WTC11 (cell line): ENCODE measurements at regions not wholly inside any gene's neighbourhood (a gene's known extent, or its start where the extent isn't known, plus 50 kb on each side); places are given as distances from the start of the nearest gene placed in this dataset.

Source experiments
- CTCF ChIP-seq: fragments of 200-600 bp; IDR thresholded peaks from 2 replicates; pipeline ENCODE4 v1.8.0; 2022; ENCODE audit warnings: antibody characterized with exemption
- E2F4 ChIP-seq: sonication (generic); formaldehyde crosslinking; IDR thresholded peaks from 2 replicates; pipeline ENCODE4 v1.8.1; 2022; ENCODE audit warnings: low read depth, mild to moderate bottlenecking, moderate library complexity, missing genetic modification reagents, borderline replicate concordance
- FOXJ3 ChIP-seq: sonication (generic); formaldehyde crosslinking; IDR thresholded peaks from 2 replicates; pipeline ENCODE4 v1.9.0; 2021; ENCODE audit warnings: missing genetic modification reagents, mild to moderate bottlenecking, borderline replicate concordance
- JUN ChIP-seq: sonication (generic); formaldehyde crosslinking; IDR thresholded peaks from 2 replicates; pipeline ENCODE4 v1.8.0; 2023; ENCODE audit warnings: mild to moderate bottlenecking, missing genetic modification reagents
- KAT7 ChIP-seq: sonication (generic); formaldehyde crosslinking; IDR thresholded peaks from 2 replicates; pipeline ENCODE4 v1.8.1; 2023; ENCODE audit warnings: missing genetic modification reagents, mild to moderate bottlenecking, borderline replicate concordance

GRCh38 chr15:38068626-38069391, 134.4 kb downstream of the TMCO5A start:
- no peak for TF ChIP-seq CTCF
- no peak for TF ChIP-seq FOXJ3 (CRISPR knock-in tag)
- no peak for TF ChIP-seq E2F4 (CRISPR knock-in tag)
- TF ChIP-seq JUN (CRISPR knock-in tag): no peak
- no peak for TF ChIP-seq KAT7
